ENCODE measurements at regions not wholly inside any gene's neighbourhood (a gene's known extent, or its start where the extent isn't known, plus 50 kb on each side); places are given as distances from the start of the nearest gene placed in this dataset.

DNA sequence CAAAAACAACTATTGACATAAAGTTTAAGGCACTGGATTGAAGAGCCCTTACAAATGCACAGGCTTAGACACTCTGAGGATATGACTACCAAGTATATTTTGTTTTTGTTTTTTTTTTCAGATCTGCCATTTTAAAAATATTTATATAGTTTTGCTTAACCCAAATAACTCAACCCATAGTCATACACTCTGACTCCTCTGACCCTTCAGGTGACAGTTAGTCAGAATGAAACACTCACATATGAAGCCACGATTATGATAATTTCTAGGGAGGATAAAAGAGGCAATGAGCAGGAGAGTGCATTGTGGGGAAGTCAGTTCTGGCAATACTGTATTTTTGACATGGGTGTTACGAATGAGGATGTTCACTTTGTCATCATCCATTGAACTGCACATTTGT, 774.7 kb downstream of the MECOM start:
- no peak for DNase-seq (ENCODE audit: low spot score)

DNA sequence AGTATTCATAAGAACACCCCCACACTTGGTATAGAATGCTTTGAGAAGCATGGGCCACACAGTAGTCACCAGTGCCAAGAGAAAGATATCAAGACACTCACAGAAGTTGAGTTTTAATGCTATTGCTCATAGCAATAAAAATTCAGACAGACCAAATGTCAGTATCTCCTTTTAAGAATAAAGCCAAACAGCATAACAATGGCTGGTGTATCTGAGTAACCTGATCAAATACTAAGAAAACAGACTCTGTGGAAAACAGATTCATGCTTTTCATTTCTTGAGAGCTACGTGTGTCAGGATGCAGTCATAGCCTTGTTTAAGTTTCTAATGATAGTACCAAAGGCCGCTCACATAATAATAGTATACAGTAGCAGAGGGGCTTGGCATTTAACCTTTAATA, 778.5 kb downstream of the MECOM start:
- no peak for DNase-seq (ENCODE audit: low spot score)

DNA sequence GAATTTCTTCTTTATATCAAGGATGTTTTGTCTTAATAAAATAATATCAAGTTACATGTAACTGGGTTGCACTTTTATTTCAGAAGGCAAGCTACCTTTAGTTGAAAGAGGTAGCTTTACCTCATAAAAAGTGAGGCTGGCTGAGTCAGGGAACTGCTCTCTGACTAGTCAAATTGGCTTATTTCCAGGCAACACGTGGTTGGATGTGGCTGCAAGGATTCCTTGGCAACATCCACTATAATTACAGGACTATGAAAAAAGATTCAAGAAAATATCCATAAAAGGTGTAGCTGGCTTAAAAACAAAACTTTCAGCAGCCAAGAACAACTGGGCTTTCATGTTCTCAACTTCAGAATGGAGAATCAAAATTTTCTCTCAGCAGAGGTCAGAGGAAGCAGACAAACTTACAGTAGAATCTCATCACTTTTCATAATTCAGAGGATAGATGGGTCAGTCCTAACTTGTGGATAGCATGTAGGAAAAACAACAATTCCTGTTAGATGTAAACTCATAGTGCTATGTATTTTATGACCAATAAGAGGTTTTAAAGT, 779.1 kb downstream of the MECOM start:
- no peak for DNase-seq (ENCODE audit: low spot score)

DNA sequence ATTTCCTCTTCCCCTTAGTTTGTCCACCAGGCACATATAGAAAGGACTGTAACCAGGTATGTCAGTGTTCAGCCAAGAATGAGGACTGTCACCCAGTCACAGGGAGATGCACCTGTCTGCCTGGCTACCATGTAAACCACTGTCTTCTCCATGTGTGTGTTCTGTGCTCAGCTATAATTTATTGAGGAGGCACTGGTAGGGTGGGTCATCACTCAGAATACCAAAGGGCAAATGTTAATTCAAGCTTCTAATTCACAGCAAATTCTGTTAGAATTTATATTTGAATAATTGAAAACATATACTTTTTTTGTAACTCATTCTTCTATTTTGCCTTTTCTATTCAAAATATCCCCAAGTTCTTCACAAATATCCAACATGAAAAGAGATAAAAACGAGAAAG, 780.4 kb downstream of the MECOM start:
- no peak for DNase-seq (ENCODE audit: low spot score)

DNA sequence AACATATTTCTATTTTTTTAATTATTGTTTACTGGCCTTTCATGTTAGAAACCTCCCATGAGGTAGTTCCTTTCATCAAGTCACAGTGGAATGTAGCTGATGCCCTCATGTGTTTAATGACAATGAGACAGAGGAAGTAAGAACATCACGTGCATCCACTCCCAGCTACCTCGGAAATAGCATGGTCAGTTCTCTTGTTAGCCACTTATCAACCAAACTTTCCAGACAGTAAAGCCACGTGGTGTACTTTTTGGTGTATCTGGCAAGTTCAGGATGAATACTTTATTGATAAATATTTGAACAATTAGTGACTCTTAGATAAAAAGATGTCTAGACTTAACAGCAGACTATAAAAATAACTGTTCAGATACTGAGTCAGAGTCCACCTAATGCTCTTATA, 781.7 kb downstream of the MECOM start:
- DNase-seq (ENCODE audit: low spot score), result no peak

DNA sequence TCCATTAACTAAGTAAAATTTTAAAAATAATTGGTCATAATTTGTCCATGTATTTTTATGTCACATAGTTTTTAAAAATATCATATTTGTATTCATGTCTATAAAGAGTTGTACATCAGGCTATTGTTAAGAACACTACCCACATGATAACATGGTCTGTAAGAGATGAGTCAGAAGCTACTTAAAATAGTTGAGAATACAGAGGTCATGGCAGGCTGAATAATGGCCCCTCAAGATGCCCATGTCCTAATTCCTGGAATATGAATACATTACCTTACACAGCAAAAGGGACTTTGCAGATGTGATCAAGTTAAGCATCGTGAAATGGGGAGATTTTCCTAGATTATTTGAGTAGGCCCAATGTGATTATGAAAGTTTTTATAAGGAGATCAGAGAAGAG, 782.9 kb upstream of the GOLIM4 start:
- DNase-seq (ENCODE audit: low spot score), result no peak

DNA sequence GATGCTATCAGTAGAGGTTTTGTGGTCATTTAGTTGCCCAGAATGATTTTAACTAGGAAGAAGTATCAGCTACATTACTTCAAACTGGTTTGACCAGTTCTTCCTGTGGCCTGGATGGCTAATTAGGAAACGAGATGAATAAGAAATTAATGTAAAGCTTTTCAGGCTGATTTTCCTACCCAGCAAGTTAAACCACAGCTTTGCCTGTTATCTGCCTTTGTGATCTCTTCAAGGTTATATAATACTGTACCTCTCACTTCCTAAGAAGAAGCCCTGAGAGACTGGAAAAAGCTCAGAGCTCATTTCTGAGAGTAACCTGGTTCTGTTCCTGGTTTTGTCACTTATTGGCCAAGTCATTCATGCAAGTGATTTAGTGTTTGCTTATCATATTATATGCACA, 782.2 kb upstream of the GOLIM4 start:
- DNase-seq (ENCODE audit: low spot score), result no peak

DNA sequence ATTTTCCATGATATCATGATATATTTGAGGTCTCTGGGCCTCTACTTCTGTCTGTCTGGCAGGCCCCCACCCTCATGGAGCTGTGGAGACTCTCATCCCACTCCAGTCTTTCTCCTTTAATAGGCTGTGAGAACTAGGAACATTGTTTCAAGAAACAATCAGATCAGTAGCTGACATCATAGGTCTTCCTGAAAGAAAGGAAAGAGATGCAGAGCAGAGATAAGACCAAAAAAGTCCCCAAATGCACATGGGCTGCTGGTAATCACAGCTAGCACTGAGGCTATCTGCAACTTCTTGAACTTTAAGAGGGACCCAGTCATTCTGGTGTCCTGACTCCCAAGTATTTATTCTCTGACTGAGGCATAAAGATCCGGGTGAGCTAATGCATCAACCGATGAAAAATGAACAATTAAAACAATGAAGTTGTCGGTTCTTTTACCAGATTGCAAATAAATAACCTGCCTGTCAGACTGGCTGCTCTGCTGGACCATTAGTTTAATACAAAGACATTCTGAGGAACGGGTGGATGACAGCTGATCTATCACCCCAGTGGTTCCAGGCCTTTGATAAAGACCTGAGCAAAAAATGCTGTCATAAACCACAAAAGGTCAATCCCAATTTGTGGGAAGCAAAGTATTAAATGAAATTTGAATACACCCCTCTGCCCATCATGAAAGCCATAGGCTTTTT, 780.8 kb upstream of the GOLIM4 start:
- DNase-seq (ENCODE audit: low spot score), result no peak

DNA sequence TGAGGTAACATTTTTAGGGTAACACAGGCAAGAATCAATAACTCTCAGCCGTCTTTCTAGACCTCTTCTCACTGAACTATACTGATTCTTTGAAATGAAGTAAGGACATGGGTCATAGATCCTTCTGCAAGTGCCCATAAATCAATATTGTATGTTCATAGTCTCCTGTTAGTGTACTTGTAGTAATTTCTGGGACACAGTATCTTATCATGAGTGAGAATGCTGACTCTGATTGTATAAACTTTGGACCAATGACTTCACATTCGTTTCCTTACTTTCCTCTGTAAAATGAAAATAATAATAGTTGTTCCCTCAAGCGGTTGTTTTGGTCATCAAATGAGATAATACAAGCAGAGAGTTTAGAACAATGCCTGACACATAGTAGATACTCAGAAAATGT, 777.1 kb upstream of the GOLIM4 start:
- DNase-seq (ENCODE audit: low spot score), result no peak

DNA sequence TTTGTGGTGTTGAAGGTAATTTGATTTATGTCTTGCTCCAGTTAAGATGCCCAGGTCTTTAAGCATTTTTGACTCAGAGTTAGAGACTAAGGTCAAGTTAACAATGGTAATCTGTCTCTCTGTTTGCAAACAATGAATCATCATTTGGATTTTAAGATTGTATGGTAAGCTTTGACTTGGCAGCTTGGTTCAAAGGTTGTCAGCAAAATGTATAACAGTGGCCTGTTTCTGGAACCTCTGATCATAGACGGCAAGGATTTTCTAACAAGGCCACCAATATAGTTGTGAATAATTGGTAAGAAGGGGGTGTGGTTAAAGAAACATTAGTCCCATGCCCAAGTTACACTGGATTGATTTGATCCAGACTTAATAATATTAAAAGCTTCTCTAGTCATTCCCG, 775.2 kb upstream of the GOLIM4 start:
- no peak for DNase-seq (ENCODE audit: low spot score)

DNA sequence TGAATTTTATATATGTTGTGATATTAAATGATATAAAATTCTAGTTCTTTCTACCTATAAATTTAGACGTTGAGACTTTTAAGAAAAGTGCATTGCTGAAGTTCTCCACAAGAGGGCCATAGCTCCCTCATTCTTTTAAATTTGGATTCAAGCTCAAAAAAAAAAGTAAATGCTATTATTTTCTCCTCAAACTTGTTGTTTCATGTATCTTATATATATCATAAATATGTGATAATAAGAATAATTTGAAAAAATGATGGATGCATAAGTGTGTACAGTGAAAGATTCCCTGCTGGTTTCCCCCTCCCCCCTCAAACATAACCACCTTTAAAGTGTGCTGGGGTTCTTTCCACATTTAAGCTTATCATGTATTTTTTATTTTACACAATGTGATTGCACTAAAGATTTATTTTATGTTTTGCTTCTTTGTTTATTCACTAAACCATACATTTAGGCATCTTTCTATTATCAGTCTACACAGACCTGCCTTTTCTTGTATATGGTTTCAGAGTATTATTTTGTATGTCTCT, 769.4 kb upstream of the GOLIM4 start:
- no peak for DNase-seq (ENCODE audit: low spot score)

DNA sequence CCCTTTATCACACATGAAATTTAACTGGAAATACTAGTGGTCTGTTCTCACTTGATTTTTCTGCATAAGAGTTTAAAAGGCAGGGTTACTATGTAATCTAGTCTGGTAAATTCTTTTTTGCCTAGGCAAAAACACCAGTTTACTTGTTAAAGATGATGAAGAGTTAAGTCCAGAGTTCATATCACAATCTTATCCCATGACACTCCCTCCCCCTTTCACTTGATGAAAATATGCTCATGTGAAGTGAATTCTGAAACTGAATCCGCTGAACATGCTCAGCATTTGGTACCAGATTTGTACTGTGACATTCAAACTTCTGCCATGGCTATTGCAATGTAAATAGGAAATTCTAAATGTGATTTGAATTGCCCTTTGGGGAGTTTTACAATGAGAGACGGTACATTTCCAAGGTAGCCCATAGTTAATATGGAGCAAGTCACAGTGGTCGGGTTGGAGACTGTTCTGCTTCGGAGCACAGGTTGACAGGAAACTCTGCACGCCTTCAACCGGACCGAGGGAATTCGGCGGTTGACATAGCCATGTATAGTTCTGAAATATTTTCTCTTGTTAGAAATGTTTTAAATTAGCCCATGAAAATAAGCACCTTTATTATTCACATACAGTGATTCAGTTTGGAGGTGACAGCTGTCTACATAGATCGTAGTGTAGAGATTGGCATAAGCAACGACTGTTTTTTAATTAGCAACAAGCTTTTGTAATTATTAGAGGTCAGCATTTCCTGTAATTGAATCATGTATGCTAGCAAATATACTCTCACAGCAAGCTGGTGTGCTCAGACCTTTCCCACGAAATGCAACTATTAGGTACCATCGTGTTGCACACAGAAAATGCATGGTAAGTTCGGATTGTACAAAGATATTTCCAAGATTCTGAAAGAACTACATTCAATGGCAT, 768.6 kb upstream of the GOLIM4 start:
- DNase-seq (ENCODE audit: low spot score), result no peak

DNA sequence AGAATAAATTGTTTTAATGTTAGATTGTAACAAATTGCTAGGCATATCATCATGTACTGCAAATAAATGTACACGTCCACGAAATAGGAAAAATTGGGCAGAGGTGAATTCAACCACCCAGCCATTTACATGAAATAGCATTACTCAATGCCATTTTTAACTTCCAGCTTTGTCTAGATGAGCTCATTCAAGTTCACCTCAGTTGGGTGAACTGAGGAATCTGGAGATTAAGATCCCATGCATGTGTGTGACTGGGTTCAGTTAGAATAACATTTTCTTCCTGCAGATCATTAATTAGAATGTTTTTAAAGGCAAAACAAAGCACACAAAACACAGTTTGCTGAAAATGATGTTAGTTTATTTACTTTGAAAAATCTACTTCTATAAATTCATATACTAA, 767.8 kb upstream of the GOLIM4 start:
- no peak for DNase-seq (ENCODE audit: low spot score)

DNA sequence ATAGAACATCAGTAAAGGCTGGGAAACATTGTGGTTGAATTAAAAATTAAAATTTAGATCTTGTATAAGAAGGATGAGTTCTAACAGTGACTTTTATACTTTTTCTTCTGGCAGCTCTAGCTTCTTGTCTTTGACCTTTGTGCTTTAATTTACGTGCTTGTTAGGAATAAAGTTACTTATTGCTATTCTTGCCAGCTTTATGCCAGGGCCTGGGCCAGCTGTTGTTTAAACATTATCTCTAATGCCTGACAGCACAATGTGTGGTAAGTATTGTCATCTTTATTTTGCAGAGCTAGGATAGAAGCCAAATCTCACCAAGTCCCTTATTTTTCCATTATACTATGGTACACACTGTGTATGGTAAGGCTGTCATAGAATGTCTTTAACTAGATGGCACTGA, 766.7 kb upstream of the GOLIM4 start:
- no peak for DNase-seq (ENCODE audit: low spot score)

DNA sequence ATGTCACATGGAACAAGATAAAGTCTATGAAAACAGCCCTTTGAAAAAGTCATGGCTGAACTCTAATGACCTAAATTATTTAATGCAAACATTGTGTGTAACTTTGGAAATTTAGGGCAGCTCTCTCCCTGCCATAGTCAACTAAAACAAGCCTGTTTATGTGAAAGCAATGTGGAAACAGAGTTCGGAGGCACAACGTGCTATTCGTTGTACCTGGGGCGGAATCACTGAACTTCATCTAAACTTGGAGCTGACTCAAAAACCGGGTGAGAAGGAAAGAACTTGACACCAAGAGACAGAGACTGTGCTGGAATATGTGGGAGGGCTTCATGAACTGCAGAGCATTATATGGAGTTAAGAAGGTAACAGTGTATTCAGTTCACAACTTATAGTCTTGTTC, 764.9 kb upstream of the GOLIM4 start:
- no peak for DNase-seq (ENCODE audit: low spot score)

DNA sequence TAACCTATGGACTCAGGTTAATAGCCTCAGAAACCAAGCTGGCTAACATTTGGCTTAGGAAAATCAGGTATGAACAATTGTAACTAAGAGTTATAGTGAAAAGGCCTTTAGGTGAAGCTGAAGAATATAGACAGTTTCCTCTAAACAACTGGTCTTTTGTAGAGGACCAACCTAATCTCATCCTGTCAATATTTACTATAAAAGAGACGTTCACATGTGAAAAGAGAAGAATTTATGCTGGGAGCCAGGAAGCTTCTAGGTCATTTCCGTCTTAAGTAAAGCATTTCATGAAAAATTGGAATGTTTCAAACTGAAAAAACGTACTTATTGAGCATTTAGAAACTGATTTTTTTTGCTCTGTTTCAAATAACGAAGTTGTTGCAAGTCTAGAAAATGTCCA, 764.3 kb upstream of the GOLIM4 start:
- no peak for DNase-seq (ENCODE audit: low spot score)

DNA sequence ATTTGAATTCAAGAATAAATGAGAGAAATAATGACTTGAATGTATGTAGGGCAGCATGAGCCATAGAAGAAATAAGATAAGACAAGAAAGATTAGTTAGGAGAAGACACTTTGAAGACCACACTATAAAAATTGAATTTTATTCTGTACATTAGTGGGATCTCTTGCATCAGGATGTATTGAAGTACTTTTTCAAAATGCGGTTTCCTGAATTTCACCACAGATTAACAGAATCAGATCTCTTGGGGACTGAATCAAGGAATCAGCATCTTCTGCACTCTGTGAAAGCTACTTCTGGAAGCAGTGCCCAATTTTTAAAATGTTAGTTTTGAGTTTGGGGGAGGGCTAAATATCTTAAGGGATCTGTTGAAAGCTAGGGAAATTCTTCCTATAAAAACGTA, 763.9 kb upstream of the GOLIM4 start:
- DNase-seq (ENCODE audit: low spot score), result no peak

DNA sequence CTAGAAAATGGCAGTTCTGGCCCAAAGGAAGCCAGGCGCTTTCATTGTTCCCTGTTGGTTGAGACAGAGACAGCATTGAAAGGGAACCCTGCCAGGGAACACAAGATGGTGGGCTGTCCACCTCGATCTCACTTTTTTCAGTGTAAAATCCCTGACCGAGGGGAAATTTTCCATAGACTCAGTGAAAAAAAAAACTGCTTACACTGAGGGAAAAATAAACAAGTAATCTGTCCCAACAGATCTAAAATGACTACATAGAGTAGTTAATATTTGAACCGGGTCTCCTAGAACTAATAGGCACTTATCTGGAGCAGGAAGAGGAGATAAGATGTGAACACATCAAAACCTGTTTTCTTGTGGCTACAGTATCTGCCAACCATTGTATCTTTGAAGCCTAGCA, 763.4 kb upstream of the GOLIM4 start:
- DNase-seq (ENCODE audit: low spot score), result no peak

DNA sequence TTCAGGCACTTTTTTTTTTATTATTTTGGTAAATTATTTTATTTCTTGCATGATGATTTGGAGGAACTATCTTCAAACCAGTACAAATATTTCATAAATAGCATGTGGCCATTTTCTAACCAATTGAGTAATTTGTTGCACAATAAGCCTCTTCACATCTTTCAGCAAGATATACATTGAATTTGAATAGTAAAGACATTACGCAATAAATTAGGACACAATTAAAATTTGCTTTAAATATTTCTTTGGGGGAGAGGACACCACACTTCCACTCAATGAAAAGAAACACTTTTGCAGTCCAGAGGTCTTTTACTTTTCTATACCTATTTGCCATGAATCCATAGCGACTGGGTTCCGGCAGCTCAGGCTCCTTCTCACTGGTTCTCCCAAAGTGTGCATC, 762.6 kb upstream of the GOLIM4 start:
- no peak for DNase-seq (ENCODE audit: low spot score)

DNA sequence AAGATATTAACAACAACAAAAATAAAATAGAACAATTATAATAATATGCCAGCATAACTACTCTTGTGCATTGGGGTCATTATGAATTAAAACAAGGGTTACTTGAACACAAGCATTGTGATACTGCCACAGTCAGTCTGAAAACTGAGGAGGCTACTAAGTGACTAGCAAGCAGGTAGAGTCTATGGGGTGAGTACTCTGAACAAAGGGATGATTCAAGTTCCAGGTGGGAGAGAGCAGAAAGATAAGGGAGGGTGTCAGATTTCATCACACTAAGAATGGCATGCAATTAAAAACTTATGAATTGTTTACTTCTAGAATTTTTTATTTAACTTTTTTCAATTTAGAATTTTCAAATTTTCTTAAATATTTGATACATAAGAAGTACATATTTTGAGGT, 754.4 kb upstream of the GOLIM4 start:
- no peak for DNase-seq (ENCODE audit: low spot score)

DNA sequence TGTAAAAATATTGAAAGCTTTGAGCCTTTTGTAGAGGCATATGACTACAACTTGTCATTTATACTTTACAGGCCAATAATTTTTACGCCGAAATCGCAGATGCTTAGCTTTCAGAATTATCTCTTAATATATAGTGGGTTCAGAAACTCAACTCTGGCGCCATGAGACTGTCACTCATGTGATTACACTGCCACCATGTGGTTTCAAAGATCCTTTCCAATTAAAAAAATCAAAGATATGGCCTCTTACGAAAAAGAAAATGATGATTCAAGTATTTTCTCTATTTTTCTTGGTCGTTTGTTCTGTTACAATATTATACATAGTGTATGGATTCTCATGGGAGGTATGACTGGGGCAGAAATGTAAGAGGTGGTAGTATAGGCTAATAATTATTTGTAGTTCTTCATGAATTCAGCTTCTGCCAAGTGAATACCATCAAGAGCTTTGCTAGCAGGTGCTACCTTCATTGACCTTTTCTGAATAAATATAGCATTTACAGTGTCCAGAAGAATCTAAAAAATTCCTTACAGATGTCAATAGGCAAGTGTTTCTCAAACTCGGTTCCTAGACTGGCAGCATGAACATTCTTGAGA, 751.7 kb upstream of the GOLIM4 start:
- DNase-seq (ENCODE audit: low spot score), result no peak

DNA sequence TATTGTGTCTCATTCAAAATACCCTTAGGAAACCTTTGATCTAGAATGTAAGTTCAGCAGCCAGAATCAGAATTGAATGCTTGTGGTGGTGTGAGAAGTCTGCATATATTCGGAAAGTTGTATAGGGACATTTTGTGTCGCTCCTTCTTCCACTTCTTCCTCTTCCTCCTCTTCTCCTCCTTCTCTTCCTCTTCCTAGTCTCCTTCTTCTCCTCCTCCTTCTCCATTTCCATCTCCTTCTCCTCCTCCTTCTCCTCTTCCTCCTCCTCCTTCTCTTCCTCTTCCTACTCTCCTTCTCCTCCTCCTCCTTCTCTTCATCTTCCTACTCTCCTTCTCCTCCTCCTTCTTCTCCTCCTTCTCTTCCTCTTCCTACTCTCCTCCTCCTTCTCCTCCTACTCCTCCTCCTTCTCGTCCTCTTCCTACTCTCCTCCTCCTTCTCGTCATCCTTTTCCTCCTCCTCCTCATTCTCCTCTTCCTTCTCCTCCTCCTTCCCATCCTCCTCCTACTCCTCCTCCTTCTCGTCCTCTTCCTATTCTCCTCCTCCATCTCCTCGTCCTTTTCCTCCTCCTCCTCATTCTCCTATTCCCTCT, 749.3 kb upstream of the GOLIM4 start:
- DNase-seq (ENCODE audit: low spot score), result no peak
